HEK293T (cell line): ENCODE measurements at regions not wholly inside any gene's neighbourhood (a gene's known extent, or its start where the extent isn't known, plus 50 kb on each side); places are given as distances from the start of the nearest gene placed in this dataset.
A peak's percentile ranks its signal among the peaks of the same experiment; 100 is the strongest.

Source experiments
- CTCF ChIA-PET: fragments of 350-600 bp; formaldehyde crosslinking; extraction: SDS; loops from one replicate; lab custom pipeline; 2021; ENCODE audit warnings: antibody characterized with exemption, inconsistent platforms; lab: Yijun Ruan, JAX
- POLR2A ChIA-PET: fragments of 350-600 bp; formaldehyde crosslinking; extraction: SDS; loops from one replicate; lab custom pipeline; 2020; ENCODE audit warnings: antibody characterized with exemption, inconsistent platforms; lab: Yijun Ruan, JAX
- DNase-seq: peaks from one replicate; pipeline ENCODE4 v3.0.0; 2012; ENCODE audit warnings: mixed read lengths; ENCODE audit errors: extremely low spot score
- ARNT ChIP-seq: fragments of 450-650 bp; IDR thresholded peaks from 2 replicates; pipeline ENCODE4 v1.6.1; 2017; ENCODE audit warnings: mild to moderate bottlenecking
- BHLHE40 ChIP-seq: fragments of 450-650 bp; IDR thresholded peaks from 2 replicates; pipeline ENCODE4 v1.6.1; 2016; ENCODE audit warnings: mild to moderate bottlenecking, moderate library complexity, borderline replicate concordance
- CTBP1 ChIP-seq: fragments of 450-650 bp; IDR thresholded peaks from 2 replicates; pipeline ENCODE4 v1.6.1; 2016; ENCODE audit warnings: borderline replicate concordance
- ELF4 ChIP-seq: fragments of 450-650 bp; IDR thresholded peaks from 2 replicates; pipeline ENCODE4 v1.6.1; 2017; ENCODE audit warnings: antibody characterized with exemption
- FOXA1 ChIP-seq: fragments of 450-650 bp; IDR thresholded peaks from 2 replicates; pipeline ENCODE4 v1.6.1; 2016; ENCODE audit warnings: mild to moderate bottlenecking
- FOXK2 ChIP-seq: fragments of 450-650 bp; IDR thresholded peaks from 2 replicates; pipeline ENCODE4 v1.6.1; 2016; ENCODE audit warnings: mild to moderate bottlenecking
- FOXM1 ChIP-seq: fragments of 450-650 bp; IDR thresholded peaks from 2 replicates; pipeline ENCODE4 v1.6.1; 2017; ENCODE audit warnings: mild to moderate bottlenecking, borderline replicate concordance
- HDGF ChIP-seq: fragments of 450-650 bp; IDR thresholded peaks from 2 replicates; pipeline ENCODE4 v1.6.1; 2017; ENCODE audit warnings: antibody characterized with exemption, borderline replicate concordance
- L3MBTL2 ChIP-seq: fragments of 450-650 bp; conservative IDR thresholded peaks from 2 replicates; pipeline ENCODE4 v1.6.1; 2016; ENCODE audit warnings: mild to moderate bottlenecking
- LEF1 ChIP-seq: fragments of 450-650 bp; IDR thresholded peaks from 2 replicates; pipeline ENCODE4 v1.6.1; 2017; ENCODE audit warnings: mild to moderate bottlenecking, borderline replicate concordance
- NFRKB ChIP-seq: fragments of 450-650 bp; IDR thresholded peaks from 2 replicates; pipeline ENCODE4 v1.6.1; 2016; ENCODE audit warnings: mild to moderate bottlenecking, moderate library complexity
- SP1 ChIP-seq: fragments of 450-650 bp; IDR thresholded peaks from 2 replicates; pipeline ENCODE4 v1.6.1; 2017
- SUZ12 ChIP-seq: fragments of 450-650 bp; IDR thresholded peaks from 2 replicates; pipeline ENCODE4 v1.6.1; 2016; ENCODE audit warnings: mild to moderate bottlenecking
- TARDBP ChIP-seq: fragments of 450-650 bp; IDR thresholded peaks from 2 replicates; pipeline ENCODE4 v1.6.1; 2016
- ZNF384 ChIP-seq: fragments of 450-650 bp; IDR thresholded peaks from 2 replicates; pipeline ENCODE4 v1.6.1; 2016
- TF ChIP-seq, protein P1 (sequence below): fragments of 450-650 bp; IDR thresholded peaks from 2 replicates; pipeline ENCODE4 v1.6.1; 2016

DNA sequence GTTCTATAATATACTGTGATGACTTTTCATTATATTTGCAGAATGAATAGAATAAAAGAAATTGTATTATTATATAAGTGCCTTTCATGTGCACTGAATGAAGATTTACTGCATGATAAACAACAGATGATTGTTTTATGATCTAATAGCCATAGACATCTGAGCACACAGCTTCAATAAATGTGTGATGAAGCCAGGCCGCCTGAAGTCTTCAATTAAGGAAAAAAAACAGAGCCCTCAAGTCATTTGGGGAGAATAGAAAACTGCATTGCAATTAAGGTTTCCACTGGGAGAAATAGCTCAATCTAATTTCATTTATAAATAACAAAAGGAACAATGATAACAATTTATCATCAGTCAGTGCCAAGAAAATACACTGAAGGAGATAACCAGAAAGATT, 955.2 kb downstream of the FSTL5 start:
- peak; percentile 6 for DNase-seq

GRCh38 chr4:161206528-161207080, 957.2 kb downstream of the FSTL5 start:
- DNase-seq = no peak
- ChIA-PET CTCF (no interaction called here), POLR2A (no interaction called here)
- no peak for TF ChIP-seq L3MBTL2
- TF ChIP-seq, protein P1, sequence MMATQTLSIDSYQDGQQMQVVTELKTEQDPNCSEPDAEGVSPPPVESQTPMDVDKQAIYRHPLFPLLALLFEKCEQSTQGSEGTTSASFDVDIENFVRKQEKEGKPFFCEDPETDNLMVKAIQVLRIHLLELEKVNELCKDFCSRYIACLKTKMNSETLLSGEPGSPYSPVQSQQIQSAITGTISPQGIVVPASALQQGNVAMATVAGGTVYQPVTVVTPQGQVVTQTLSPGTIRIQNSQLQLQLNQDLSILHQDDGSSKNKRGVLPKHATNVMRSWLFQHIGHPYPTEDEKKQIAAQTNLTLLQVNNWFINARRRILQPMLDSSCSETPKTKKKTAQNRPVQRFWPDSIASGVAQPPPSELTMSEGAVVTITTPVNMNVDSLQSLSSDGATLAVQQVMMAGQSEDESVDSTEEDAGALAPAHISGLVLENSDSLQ = peak; percentile 57

More for the DNA sequence above, 955.2 kb downstream of the FSTL5 start:
- TF ChIP-seq, protein P1 = peak; percentile 60
- no peak for TF ChIP-seq CTBP1
- CTCF ChIA-PET = interaction anchor here (0.7 kb wide), 1 partner anchor 1821 kb away, joined by 4 read pairs; no protein-coding TSS in a partner anchor
- POLR2A ChIA-PET = no interaction called here

GRCh38 chr4:161203865-161204264, 959.9 kb downstream of the FSTL5 start:
- no peak for DNase-seq
- ChIA-PET CTCF (no interaction called here), POLR2A (no interaction called here)
- TF ChIP-seq, protein P1 = no peak

DNA sequence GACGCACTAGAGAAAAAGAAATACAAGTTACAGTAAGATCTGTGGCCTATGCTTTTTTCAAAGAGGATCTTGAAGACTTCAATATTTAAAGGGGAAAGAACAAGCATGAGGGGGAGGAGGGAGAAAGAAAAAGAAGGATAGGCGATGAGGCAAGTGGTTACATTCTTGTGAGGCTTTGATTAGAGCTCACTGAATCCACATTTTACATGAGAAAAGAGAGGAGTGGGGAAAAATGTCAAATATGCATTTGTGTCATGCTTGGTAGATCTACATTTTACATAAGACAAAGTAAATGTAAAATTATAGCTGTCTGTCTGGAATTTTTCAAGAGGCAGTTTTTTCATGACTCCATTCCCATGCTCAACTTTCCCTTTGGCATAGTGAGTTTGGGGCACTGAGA, 965.9 kb downstream of the FSTL5 start:
- POLR2A ChIA-PET = no interaction called here
- CTCF ChIA-PET = no interaction called here
- no peak for TF ChIP-seq LEF1
- TF ChIP-seq, protein P1 = no peak
- TF ChIP-seq NFRKB = no peak
- TF ChIP-seq FOXK2 = no peak
- no peak for TF ChIP-seq SUZ12
- no peak for TF ChIP-seq FOXA1
- no peak for TF ChIP-seq CTBP1
- no peak for TF ChIP-seq ELF4
- TF ChIP-seq L3MBTL2 = no peak
- TF ChIP-seq HDGF = no peak
- TF ChIP-seq ARNT = no peak
- no peak for DNase-seq

GRCh38 chr4:161197474-161197873, 966.3 kb downstream of the FSTL5 start:
- no peak for TF ChIP-seq FOXK2
- TF ChIP-seq CTBP1 = no peak
- TF ChIP-seq SP1 = no peak
- no peak for TF ChIP-seq ELF4
- TF ChIP-seq FOXA1 = no peak
- TF ChIP-seq ARNT = no peak
- POLR2A ChIA-PET = no interaction called here
- DNase-seq = no peak
- CTCF ChIA-PET = no interaction called here

DNA sequence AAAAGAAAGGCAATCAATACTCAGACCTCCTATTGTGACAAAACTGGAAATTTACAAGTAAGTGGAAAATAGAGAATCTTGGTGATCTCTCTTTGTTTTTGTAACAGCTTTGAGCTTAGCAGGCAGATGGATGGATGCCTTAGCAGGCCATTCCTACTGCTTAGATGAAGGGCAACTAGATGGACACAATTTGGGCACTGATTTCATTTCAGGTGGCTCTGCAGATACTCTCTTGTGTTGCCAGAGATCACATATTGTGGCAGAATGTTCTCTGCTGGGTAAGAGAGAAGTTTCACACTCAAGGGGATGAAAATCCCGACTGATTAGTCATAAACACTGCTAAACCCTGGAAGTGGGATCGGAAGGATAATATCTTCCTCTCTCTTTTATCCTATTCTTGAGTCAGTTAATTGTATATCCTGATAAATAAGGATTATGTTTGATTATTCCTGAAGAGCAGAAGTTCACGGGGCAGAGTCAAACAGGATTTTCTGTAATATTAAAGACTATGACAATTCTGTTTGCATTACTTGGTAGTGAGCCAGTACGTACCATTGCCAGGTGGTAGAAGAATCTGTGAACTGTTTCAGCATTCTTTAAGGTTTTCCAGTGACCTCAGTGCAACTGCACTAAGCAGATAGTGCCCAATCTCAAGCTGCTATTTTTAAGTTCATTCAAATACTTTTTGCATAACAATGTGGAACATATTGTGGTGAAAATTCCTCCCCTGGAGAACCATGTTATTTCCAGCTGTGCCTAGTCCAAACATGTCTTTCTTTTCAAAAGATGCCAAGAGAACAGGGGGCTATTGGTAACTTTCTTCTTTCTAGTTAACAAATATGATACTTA, 974.3 kb downstream of the FSTL5 start:
- TF ChIP-seq, protein P1 = no peak
- TF ChIP-seq ZNF384 (no peak), CTBP1 (no peak), TARDBP (no peak), FOXM1 (no peak), BHLHE40 (no peak), FOXK2 (no peak), FOXA1 (no peak), LEF1 (no peak)
- DNase-seq = no peak
- CTCF ChIA-PET = no interaction called here
- POLR2A ChIA-PET = no interaction called here
